ENCODE measurements at regions not wholly inside any gene's neighbourhood (a gene's known extent, or its start where the extent isn't known, plus 50 kb on each side); places are given as distances from the start of the nearest gene placed in this dataset.

DNA sequence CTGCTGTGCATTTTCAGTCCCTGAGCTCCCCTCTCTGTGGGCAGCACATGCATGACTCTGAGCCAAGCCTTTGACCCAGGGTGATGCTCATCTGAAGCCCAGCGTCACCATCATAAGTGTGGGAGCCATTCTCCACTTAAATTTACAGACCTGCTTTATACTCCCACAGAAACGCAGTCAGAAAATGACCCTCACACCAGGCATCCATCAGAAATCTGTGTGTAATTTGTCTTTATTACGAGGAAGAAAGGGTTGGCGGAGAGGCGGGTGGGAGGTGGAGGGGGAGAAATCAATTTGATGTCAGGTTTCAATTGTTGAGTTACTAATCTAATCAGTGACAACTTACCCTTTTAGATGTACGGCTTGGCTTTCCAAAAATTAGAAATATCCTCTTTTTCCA, 353.6 kb downstream of the MAFB start:
- TF ChIP-seq POLR2A (IDR thresholded peaks at IDR 0.05) (no peak), CTCF (IDR thresholded peaks at IDR 0.05) (no peak)
